ENCODE measurements at regions not wholly inside any gene's neighbourhood (a gene's known extent, or its start where the extent isn't known, plus 50 kb on each side); places are given as distances from the start of the nearest gene placed in this dataset.

GRCh38 chr7:52064493-52064892 lies 747.9 kb upstream of the COBL start:
- DNase-seq (ENCODE audit: low read depth in 2 of 2): no peak

- no peak for DNase-seq (ENCODE audit: low read depth in 2 of 2)
Measured at GRCh38 chr7:52061666-52062065, 745.1 kb upstream of the COBL start.

- DNase-seq (ENCODE audit: low read depth in 2 of 2): no peak
Measured at GRCh38 chr7:52053525-52053924, 736.9 kb upstream of the COBL start.

GRCh38 chr7:52030722-52031121 lies 714.1 kb upstream of the COBL start:
- no peak for DNase-seq (ENCODE audit: low read depth in 2 of 2)

- DNase-seq (ENCODE audit: low read depth in 2 of 2): no peak
Measured at GRCh38 chr7:52026140-52026539, 709.5 kb upstream of the COBL start.

GRCh38 chr7:52021343-52021742 lies 704.7 kb upstream of the COBL start:
- DNase-seq (ENCODE audit: low read depth in 2 of 2): no peak

GRCh38 chr7:52018680-52019054 lies 702.1 kb upstream of the COBL start:
- no peak for DNase-seq (ENCODE audit: low read depth in 2 of 2)

- no peak for DNase-seq (ENCODE audit: low read depth in 2 of 2)
Measured at GRCh38 chr7:52017802-52018679, 701.4 kb upstream of the COBL start.

GRCh38 chr7:52009181-52009580 lies 692.6 kb upstream of the COBL start:
- no peak for DNase-seq (ENCODE audit: low read depth in 2 of 2)

GRCh38 chr7:52006674-52007073 lies 690.1 kb upstream of the COBL start:
- DNase-seq (ENCODE audit: low read depth in 2 of 2): no peak

- no peak for DNase-seq (ENCODE audit: low read depth in 2 of 2)
Measured at GRCh38 chr7:52005613-52006012, 689.0 kb upstream of the COBL start.

- DNase-seq (ENCODE audit: low read depth in 2 of 2): no peak
Measured at GRCh38 chr7:51995596-51996179, 679.1 kb upstream of the COBL start.

GRCh38 chr7:51982653-51983052 lies 666.0 kb upstream of the COBL start:
- DNase-seq (ENCODE audit: low read depth in 2 of 2): no peak

- DNase-seq (ENCODE audit: low read depth in 2 of 2): no peak
Measured at GRCh38 chr7:51980812-51981211, 664.2 kb upstream of the COBL start.

GRCh38 chr7:51980313-51980712 lies 663.7 kb upstream of the COBL start:
- no peak for DNase-seq (ENCODE audit: low read depth in 2 of 2)

GRCh38 chr7:51977913-51978312 lies 661.3 kb upstream of the COBL start:
- DNase-seq (ENCODE audit: low read depth in 2 of 2): no peak

GRCh38 chr7:51973939-51974338 lies 657.3 kb upstream of the COBL start:
- no peak for DNase-seq (ENCODE audit: low read depth in 2 of 2)

GRCh38 chr7:51973071-51973470 lies 656.5 kb upstream of the COBL start:
- no peak for DNase-seq (ENCODE audit: low read depth in 2 of 2)

GRCh38 chr7:51970961-51971665 lies 654.5 kb upstream of the COBL start:
- DNase-seq (ENCODE audit: low read depth in 2 of 2): no peak

- DNase-seq (ENCODE audit: low read depth in 2 of 2): no peak
Measured at GRCh38 chr7:51968461-51968860, 651.9 kb upstream of the COBL start.

- DNase-seq (ENCODE audit: low read depth in 2 of 2): no peak
Measured at GRCh38 chr7:51965454-51965853, 648.8 kb upstream of the COBL start.

GRCh38 chr7:51961804-51962203 lies 645.2 kb upstream of the COBL start:
- no peak for DNase-seq (ENCODE audit: low read depth in 2 of 2)

GRCh38 chr7:51950813-51951212 lies 634.2 kb upstream of the COBL start:
- DNase-seq (ENCODE audit: low read depth in 2 of 2): no peak
